ENCODE measurements at regions not wholly inside any gene's neighbourhood (a gene's known extent, or its start where the extent isn't known, plus 50 kb on each side); places are given as distances from the start of the nearest gene placed in this dataset.
"Not testable (repeated sequence)": the region's sequence is repeated elsewhere in the genome, so short reads cannot be mapped to it uniquely, and the experiment has no call there.

GRCh38 chr3:193124861-193125260, 116.2 kb upstream of the PLAAT1 start:
- DNase-seq (ENCODE audit: low read depth): no peak

- no peak for DNase-seq (ENCODE audit: low read depth)
These were observed 111.4 kb upstream of the PLAAT1 start for GRCh38 chr3:193129607-193130006.

GRCh38 chr3:193130576-193130975, 110.4 kb upstream of the PLAAT1 start:
- DNase-seq (ENCODE audit: low read depth): no peak

- DNase-seq (ENCODE audit: low read depth): peak; percentile 18
These were observed 108.8 kb upstream of the PLAAT1 start for GRCh38 chr3:193132241-193132640.

- DNase-seq (ENCODE audit: low read depth): peak; percentile 45
These were observed 108.1 kb upstream of the PLAAT1 start for GRCh38 chr3:193132964-193133363.

GRCh38 chr3:193134856-193135255, 106.2 kb upstream of the PLAAT1 start:
- DNase-seq (ENCODE audit: low read depth): peak; percentile 84

- DNase-seq (ENCODE audit: low read depth): no peak
These were observed 100.6 kb upstream of the PLAAT1 start for GRCh38 chr3:193140381-193140780.

- no peak for DNase-seq (ENCODE audit: low read depth)
These were observed 95.8 kb upstream of the PLAAT1 start for GRCh38 chr3:193145248-193145647.

- no peak for DNase-seq (ENCODE audit: low read depth)
These were observed 92.1 kb upstream of the PLAAT1 start for GRCh38 chr3:193148688-193149473.

GRCh38 chr3:193149998-193150397, 91.0 kb upstream of the PLAAT1 start:
- no peak for DNase-seq (ENCODE audit: low read depth)

GRCh38 chr3:193155044-193155781, 85.8 kb upstream of the PLAAT1 start:
- not testable (repeated sequence) for DNase-seq (ENCODE audit: low read depth)

GRCh38 chr3:193157051-193157450, 84.0 kb upstream of the PLAAT1 start:
- no peak for DNase-seq (ENCODE audit: low read depth)

GRCh38 chr3:193165431-193166120, 75.4 kb upstream of the PLAAT1 start:
- no peak for DNase-seq (ENCODE audit: low read depth)

GRCh38 chr3:193168931-193169330, 72.1 kb upstream of the PLAAT1 start:
- no peak for DNase-seq (ENCODE audit: low read depth)

- no peak for DNase-seq (ENCODE audit: low read depth)
These were observed 66.9 kb upstream of the PLAAT1 start for GRCh38 chr3:193174140-193174539.

GRCh38 chr3:193179332-193180012, 61.5 kb upstream of the PLAAT1 start:
- not testable (repeated sequence) for DNase-seq (ENCODE audit: low read depth)

GRCh38 chr3:193187070-193187722, 53.8 kb upstream of the PLAAT1 start:
- DNase-seq (ENCODE audit: low read depth): no peak

- DNase-seq (ENCODE audit: low read depth): no peak
These were observed 50.8 kb upstream of the PLAAT1 start for GRCh38 chr3:193190146-193190786.

All from stromal cell of bone marrow (primary cell).